GM12878 (cell line): ENCODE measurements at regions not wholly inside any gene's neighbourhood (a gene's known extent, or its start where the extent isn't known, plus 50 kb on each side); places are given as distances from the start of the nearest gene placed in this dataset.

Experiments
- ATAC-seq: fragments of 200-7000 bp; cut with Tn5 transposase; 3 replicates; pipeline ENCODE4 v1.9.1; 2020; ENCODE audit warnings: mild to moderate bottlenecking, moderate library complexity
- BruUV-seq: library from RNA; stranded (reverse); fragments of 400-500 nt; replicated peaks from 2 replicates; lab custom pipeline; 2021; lab: Mats Ljungman, UMichigan
- CTCF ChIA-PET: fragments of 300-600 bp; sonication (Branson Sonifier 250); formaldehyde crosslinking; extraction: SDS; loops from one replicate; lab custom pipeline; 2021; ENCODE audit warnings: inconsistent platforms; lab: Yijun Ruan, JAX
- POLR2A ChIA-PET: fragments of 350-600 bp; formaldehyde crosslinking; extraction: SDS; loops from one replicate; lab custom pipeline; 2021; ENCODE audit warnings: inconsistent platforms; lab: Charles Lee
- RAD21 ChIA-PET: fragments of 300-600 bp; sonication (Branson Sonifier 250); formaldehyde crosslinking; loops from one replicate; lab custom pipeline; 2023; ENCODE audit warnings: antibody characterized with exemption; ENCODE audit not compliant: unreplicated experiment; lab: Charles Lee
- SMC1A ChIA-PET: fragments of 300-600 bp; sonication (Branson Sonifier 250); formaldehyde crosslinking; loops from one replicate; lab custom pipeline; 2023; ENCODE audit not compliant: unreplicated experiment, uncharacterized antibody; lab: Charles Lee
- DNase-seq: peaks from one replicate; pipeline ENCODE4 v3.0.0-alpha.2; 2011; ENCODE audit warnings: low read depth, low spot score
- FAIRE-seq: peaks from 3 replicates; lab custom pipeline; 2011; peaks lifted over from hg19 to GRCh38; lab: Jason Lieb, UNC
- H2AFZ ChIP-seq: 2 replicates; pipeline ENCODE4 v1.6.0; 2011; ENCODE audit warnings: low read depth, low read length, control low read depth; ENCODE audit not compliant: control insufficient read depth
- H3K27ac ChIP-seq: 2 replicates; pipeline ENCODE4 v1.5.1; 2011; ENCODE audit warnings: control low read depth; ENCODE audit not compliant: control insufficient read depth, insufficient read depth
- H3K27me3 ChIP-seq, 2 experiments: replicated peaks in 1 of 2; 2 replicates each; pipeline versions ENCODE4 v1.6.0 to v1.6.1; 2011; ENCODE audit warnings: low read length in 1 of 2; ENCODE audit not compliant: control insufficient read depth in 2 of 2, insufficient read depth in 2 of 2
- H3K36me3 ChIP-seq, 2 experiments: 2 replicates each; pipeline ENCODE4 v1.5.1; 2011; ENCODE audit warnings: low read length in 1 of 2; ENCODE audit not compliant: control insufficient read depth in 2 of 2, insufficient read depth in 2 of 2
- H3K4me1 ChIP-seq: 2 replicates; pipeline ENCODE4 v1.6.1; 2011; ENCODE audit warnings: mild to moderate bottlenecking, low read length, moderate library complexity, mixed read lengths; ENCODE audit not compliant: control insufficient read depth, insufficient read depth
- H3K4me2 ChIP-seq: 2 replicates; pipeline ENCODE4 v1.6.0; 2011; ENCODE audit warnings: control low read depth; ENCODE audit not compliant: control insufficient read depth, insufficient read depth
- H3K4me3 ChIP-seq: fragments of 200-600 bp; sonication (generic); 2 replicates; pipeline ENCODE4 v1.5.1; 2016
- H3K79me2 ChIP-seq: 2 replicates; pipeline ENCODE4 v1.6.0; 2011; ENCODE audit warnings: low read length; ENCODE audit not compliant: control insufficient read depth, insufficient read depth
- H3K9ac ChIP-seq: 2 replicates; pipeline ENCODE4 v1.8.0; 2011; ENCODE audit warnings: low read length, control low read depth, mixed read lengths; ENCODE audit not compliant: control insufficient read depth, insufficient read depth
- H3K9me3 ChIP-seq: replicated peaks from 3 replicates; pipeline ENCODE4 v1.5.1; 2011; ENCODE audit warnings: mild to moderate bottlenecking, low read length; ENCODE audit not compliant: control insufficient read depth, insufficient read depth
- H4K20me1 ChIP-seq: 2 replicates; pipeline ENCODE4 v1.6.0; 2011; ENCODE audit not compliant: control insufficient read depth, insufficient read depth
- BACH1 ChIP-seq: fragments of 450-650 bp; IDR thresholded peaks from 2 replicates; pipeline ENCODE4 v1.6.1; 2017; ENCODE audit warnings: mild to moderate bottlenecking, borderline replicate concordance
- BHLHE40 ChIP-seq, 2 experiments: fragments of 450-650 bp in 1 of 2; IDR thresholded peaks; 2 replicates each; pipeline ENCODE4 v1.6.1; 2011 to 2017; ENCODE audit warnings: low read depth in 2 of 2, borderline replicate concordance in 1 of 2, improper control_type of control experiment in 1 of 2, low read length in 1 of 2, mild to moderate bottlenecking in 1 of 2
- CBX3 ChIP-seq: fragments of 200-600 bp; sonication (generic); IDR thresholded peaks from 2 replicates; pipeline ENCODE4 v1.6.1; 2016; ENCODE audit warnings: low read depth, borderline replicate concordance
- FOXM1 ChIP-seq: IDR thresholded peaks from 2 replicates; pipeline ENCODE4 v1.6.1; 2012; ENCODE audit warnings: low read depth, mild to moderate bottlenecking, inconsistent platforms, low read length, moderate library complexity
- HDAC2 ChIP-seq: fragments of 200-600 bp; sonication (generic); IDR thresholded peaks from 2 replicates; pipeline ENCODE4 v1.6.1; 2017
- HDGF ChIP-seq: fragments of 450-650 bp; IDR thresholded peaks from 2 replicates; pipeline ENCODE4 v1.6.1; 2016; ENCODE audit warnings: antibody characterized with exemption
- MAX ChIP-seq: IDR thresholded peaks from 2 replicates; pipeline ENCODE4 v1.6.1; 2012; ENCODE audit warnings: low read depth, low read length, improper control_type of control experiment
- NFYB ChIP-seq: IDR thresholded peaks from 2 replicates; pipeline ENCODE4 v1.6.1; 2011; ENCODE audit warnings: low read depth, mild to moderate bottlenecking, low read length, improper control_type of control experiment, moderate library complexity; ENCODE audit not compliant: insufficient read depth
- NR2C2 ChIP-seq: IDR thresholded peaks from 2 replicates; pipeline ENCODE4 v1.6.1; 2011; ENCODE audit warnings: borderline replicate concordance, low read depth; ENCODE audit not compliant: control insufficient read depth, insufficient read length
- PAX8 ChIP-seq: fragments of 450-650 bp; IDR thresholded peaks from 2 replicates; pipeline ENCODE4 v1.6.1; 2017; ENCODE audit warnings: mild to moderate bottlenecking, moderate library complexity
- PML ChIP-seq: IDR thresholded peaks from 2 replicates; pipeline ENCODE4 v1.6.1; 2012; ENCODE audit warnings: low read length, inconsistent platforms
- POU2F2 ChIP-seq: IDR thresholded peaks from 3 replicates; pipeline ENCODE4 v1.6.1; 2011; ENCODE audit warnings: low read depth, mild to moderate bottlenecking, low read length, borderline replicate concordance
- SIX5 ChIP-seq: IDR thresholded peaks from 2 replicates; pipeline ENCODE4 v1.6.1; 2011; ENCODE audit warnings: mild to moderate bottlenecking, low read depth, low read length, moderate library complexity; ENCODE audit not compliant: severe bottlenecking
- SKIL ChIP-seq: fragments of 450-650 bp; IDR thresholded peaks from 2 replicates; pipeline ENCODE4 v1.6.1; 2017; ENCODE audit warnings: mild to moderate bottlenecking, low read depth, inconsistent platforms; ENCODE audit not compliant: poor library complexity, severe bottlenecking
- SMC3 ChIP-seq: IDR thresholded peaks from 2 replicates; pipeline ENCODE4 v1.6.1; 2011; ENCODE audit warnings: low read length, improper control_type of control experiment, borderline replicate concordance
- STAT3 ChIP-seq: IDR thresholded peaks from 2 replicates; pipeline ENCODE4 v1.6.1; 2011; ENCODE audit warnings: low read depth, low read length, improper control_type of control experiment
- YY1 ChIP-seq: IDR thresholded peaks from 2 replicates; pipeline ENCODE4 v1.6.1; 2011; ENCODE audit warnings: low read depth, mild to moderate bottlenecking, low read length
- ZBED1 ChIP-seq: IDR thresholded peaks from 2 replicates; pipeline ENCODE4 v1.6.1; 2016; ENCODE audit warnings: borderline replicate concordance
- ZNF24 ChIP-seq: fragments of 450-650 bp; IDR thresholded peaks from 2 replicates; pipeline ENCODE4 v1.6.1; 2017; ENCODE audit warnings: antibody characterized with exemption, mild to moderate bottlenecking
- ZNF384 ChIP-seq: IDR thresholded peaks from 2 replicates; pipeline ENCODE4 v1.6.1; 2012; ENCODE audit warnings: low read depth, mild to moderate bottlenecking, low read length, improper control_type of control experiment, borderline replicate concordance
- WGBS: methylation state at CpG from one replicate; pipeline ENCODE4 v1.1.6; 2016; ENCODE audit warnings: low lambda C conversion rate; ENCODE audit not compliant: insufficient replicate concordance, insufficient coverage; ENCODE audit errors: missing lambda C conversion rate; 5-methylcytosine and 5-hydroxymethylcytosine counted together
- in situ Hi-C: fragments of 300-500 bp; cut with MboI; formaldehyde crosslinking; loops from 9 replicates; pipeline ENCODE4 v1.14.3; 2018; ENCODE audit warnings: mixed read lengths
- intact Hi-C: fragments of 100-400 bp; cut with micrococcal nuclease; formaldehyde crosslinking; loops from one replicate; pipeline ENCODE4 v1.14.2; 2022; ENCODE audit not compliant: unreplicated experiment

- DNase-seq (no peak), ATAC-seq (no peak), FAIRE-seq (no peak)
- Histone ChIP-seq H3K79me2 (no peaks in the 10 kb centered on the region), H3K36me3 (no peaks in the 10 kb centered on the region), H3K9me3 (no peaks in the 10 kb centered on the region; the same call in 2 of the 3 replicates), H3K9ac (no peak overlapping the region), H2AFZ (no peak overlapping the region), H3K4me2 (no peak overlapping the region), H3K27me3 (no peaks in the 10 kb centered on the region), H3K4me1 (no peaks in the 10 kb centered on the region), H4K20me1 (no peaks in the 10 kb centered on the region), H3K27ac (no peak overlapping the region), H3K4me3 (no peak overlapping the region)
- ChIA-PET SMC1A (no interaction called here), RAD21 (no interaction called here), CTCF (no interaction called here), POLR2A (no interaction called here)
- BruUV-seq: no TSS peak
- in situ Hi-C loops: no loop called here
- 0% methylated on average over 2 of the region's 2 CpGs for WGBS
- intact Hi-C loops: no loop called here
- TF ChIP-seq SMC3: no peak
- no peak for TF ChIP-seq BHLHE40 (IDR thresholded peaks at IDR 0.05; ENCODE audit: borderline replicate concordance in 1 of 2, low read depth in 2 of 2, low read length in 1 of 2)
- no peak for TF ChIP-seq NFYB
These were observed 82.7 kb upstream of the SELENOK start for GRCh38 chr3:53974324-53974723.

- DNase-seq (no peak), ATAC-seq (no peak), FAIRE-seq (no peak)
- Histone ChIP-seq H3K79me2 (no peaks in the 10 kb centered on the region), H3K4me2 (no peak overlapping the region), H3K4me1 (no peaks in the 10 kb centered on the region), H3K4me3 (no peak overlapping the region), H3K9me3 (no peaks in the 10 kb centered on the region; the same call in 2 of the 3 replicates), H3K27me3 (no peaks in the 10 kb centered on the region), H4K20me1 (no peaks in the 10 kb centered on the region), H2AFZ (no peak overlapping the region), H3K27ac (no peak overlapping the region), H3K9ac (no peak overlapping the region), H3K36me3 (no peaks in the 10 kb centered on the region)
- no TSS peak for BruUV-seq
- 51% methylated on average over 4 of the region's 4 CpGs for WGBS
- ChIA-PET CTCF (no interaction called here), POLR2A (no interaction called here), RAD21 (no interaction called here), SMC1A (no interaction called here)
- intact Hi-C loops: no loop called here
- in situ Hi-C loops: no loop called here
- TF ChIP-seq POU2F2 (no peak), FOXM1 (no peak), HDAC2 (no peak), NR2C2 (no peak), ZBED1 (no peak), BACH1 (no peak), YY1 (no peak), CBX3 (no peak), ZNF384 (no peak), PAX8 (no peak), HDGF (no peak), STAT3 (no peak), ZNF24 (no peak), SIX5 (no peak), SKIL (no peak), PML (no peak), MAX (no peak)
These were observed 82.2 kb upstream of the SELENOK start for GRCh38 chr3:53973905-53974304.
